Glomerular visceral epithelial cell (primary cell): ENCODE measurements at regions not wholly inside any gene's neighbourhood (a gene's known extent, or its start where the extent isn't known, plus 50 kb on each side); places are given as distances from the start of the nearest gene placed in this dataset.

Experiments
- DNase-seq: peaks from one replicate; pipeline ENCODE4 v3.0.0-alpha.2; 2016; ENCODE audit errors: extremely low spot score

DNA sequence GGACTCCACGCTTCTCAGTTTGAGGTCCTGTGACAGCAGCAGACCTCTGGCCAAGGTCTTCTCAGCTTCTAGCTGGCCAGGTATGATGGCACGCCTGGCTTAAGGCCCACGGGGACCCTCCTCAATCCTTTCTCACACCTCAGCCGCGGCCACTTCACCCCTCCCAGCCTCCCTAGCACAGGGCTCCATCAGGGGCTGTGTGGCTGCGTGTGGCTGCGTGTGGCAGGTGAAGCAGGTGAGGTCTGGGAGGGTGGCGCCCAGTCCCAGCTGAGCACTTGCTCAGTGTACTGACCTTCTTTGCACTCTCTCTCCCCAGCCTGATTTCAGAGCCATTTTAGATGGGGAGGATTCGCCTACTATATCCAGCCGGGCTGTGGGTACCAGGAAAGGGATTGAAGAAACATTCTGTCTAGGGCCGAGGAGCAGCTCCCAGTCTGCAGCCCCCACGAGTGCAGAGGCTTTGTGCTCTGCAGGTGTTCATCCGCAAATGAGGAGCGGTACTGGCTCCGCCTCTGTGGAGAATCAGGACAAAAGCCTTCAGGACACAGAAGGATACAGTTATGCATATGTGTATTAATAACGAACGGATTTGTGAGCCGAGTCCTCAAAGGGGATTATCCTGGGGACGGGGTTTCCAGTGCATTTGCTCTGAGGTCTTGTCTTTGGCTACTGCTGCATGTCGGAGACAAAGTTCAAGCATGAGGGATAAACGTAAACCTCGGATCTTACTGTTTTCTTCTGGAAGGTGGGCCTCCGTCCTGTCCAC lies 236.9 kb upstream of the RAB6C start:
- DNase-seq, result no peak

DNA sequence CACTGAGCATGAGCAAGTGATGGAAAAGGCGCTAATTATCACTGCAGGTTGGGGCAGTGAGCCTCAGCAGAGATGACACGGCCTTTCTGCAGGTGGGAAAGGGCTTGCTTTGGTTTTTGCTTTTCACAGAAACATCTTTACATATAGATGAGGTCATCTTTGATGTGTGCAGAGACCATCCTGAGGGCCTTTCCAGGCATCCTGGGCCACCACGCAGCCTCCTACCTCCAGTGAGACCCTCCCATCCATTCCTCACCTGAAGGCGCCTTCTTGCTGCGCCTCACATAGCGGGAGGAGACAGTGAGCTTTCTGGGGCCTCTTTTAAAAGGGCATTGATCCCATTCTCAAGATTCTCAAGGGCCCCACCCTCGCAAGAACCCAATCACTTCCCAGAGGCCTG lies 235.3 kb upstream of the RAB6C start:
- no peak for DNase-seq

DNA sequence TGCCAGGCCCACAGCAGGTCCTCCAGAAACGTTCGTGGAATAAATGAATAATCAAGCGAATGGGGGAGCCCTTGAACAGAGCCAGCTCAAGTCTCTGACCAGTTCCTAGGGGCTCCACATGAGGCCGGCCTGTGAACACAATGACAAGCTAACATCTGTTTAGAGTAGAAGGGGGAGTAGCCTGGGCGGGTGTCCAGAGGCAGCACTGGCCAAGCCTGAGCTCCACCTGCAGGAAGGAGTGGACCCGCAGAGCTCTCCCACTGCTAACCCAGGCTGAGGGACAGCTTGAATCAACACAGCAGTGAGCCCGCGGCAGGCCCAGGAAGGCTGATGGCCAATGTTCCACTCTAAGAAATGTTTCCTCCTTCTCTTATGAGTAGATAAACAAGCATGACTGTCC lies 234.8 kb upstream of the RAB6C start:
- DNase-seq, result no peak

DNA sequence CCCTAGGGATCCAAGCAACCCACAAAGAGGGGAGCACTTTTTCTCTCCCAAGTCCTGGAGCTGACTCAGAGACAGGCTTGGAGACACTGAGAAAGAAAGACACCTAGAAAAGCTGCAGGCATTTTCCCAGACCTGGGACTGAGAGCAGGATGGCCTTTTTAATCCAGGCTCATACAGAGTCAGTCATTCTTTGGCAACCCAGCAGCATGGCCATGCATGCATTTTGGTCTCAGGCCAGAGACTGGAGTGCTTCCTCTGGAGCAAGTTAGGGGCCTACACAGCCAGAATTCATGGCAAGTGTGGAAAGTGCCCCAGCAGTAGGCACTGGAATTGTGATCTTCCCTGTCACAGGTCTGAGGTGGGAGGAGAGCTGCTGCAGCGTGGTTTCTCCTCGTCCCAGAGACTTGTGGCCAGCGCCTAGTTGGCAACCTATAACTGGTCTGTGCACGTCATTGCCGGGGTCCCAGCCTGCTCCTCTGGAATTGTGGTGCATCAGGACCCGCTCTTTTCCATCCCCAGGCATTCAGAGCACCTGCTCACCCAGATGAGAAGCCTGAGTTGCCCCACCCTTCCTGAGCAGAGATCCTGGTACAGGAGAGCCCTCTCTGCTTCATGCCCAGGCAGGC lies 231.9 kb upstream of the RAB6C start:
- DNase-seq, result no peak

DNA sequence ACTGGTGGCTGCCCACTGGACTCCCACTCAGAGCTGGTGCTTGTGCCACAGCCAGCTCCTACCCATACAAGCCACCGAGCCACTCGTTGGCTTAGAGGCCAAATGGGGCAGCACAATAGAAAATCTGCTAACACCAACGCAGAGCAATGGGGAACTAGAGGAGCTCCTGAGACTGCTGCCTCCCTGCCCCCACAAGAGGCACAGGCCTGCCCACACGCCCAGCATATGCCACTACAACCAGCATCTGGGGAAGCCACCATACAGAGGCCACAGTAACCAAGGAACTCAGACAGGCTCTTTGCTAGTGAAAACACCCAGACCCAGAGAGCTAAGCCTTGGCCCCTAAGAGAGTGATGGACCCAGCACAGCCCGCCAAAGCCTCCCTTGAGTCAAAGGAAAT lies 231.2 kb upstream of the RAB6C start:
- no peak for DNase-seq

DNA sequence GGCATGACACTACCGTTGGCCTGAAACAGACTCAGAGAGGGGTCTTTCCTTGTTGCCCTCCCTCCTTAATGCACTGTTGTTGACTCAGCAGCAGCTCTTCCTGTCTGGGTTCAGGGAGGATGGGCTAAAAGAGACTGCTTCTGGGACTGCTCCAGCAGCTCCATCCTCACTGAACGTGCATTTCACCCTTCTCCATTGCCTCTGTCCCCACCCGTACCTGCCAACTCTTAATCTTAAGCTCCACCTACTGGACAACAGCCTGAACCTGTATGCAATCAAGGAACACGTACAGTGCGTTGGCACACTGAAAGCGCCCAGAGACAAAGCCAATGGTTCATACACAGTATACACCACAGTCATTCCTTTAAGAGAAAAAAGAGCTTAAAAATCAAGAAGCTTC lies 230.8 kb upstream of the RAB6C start:
- no peak for DNase-seq

DNA sequence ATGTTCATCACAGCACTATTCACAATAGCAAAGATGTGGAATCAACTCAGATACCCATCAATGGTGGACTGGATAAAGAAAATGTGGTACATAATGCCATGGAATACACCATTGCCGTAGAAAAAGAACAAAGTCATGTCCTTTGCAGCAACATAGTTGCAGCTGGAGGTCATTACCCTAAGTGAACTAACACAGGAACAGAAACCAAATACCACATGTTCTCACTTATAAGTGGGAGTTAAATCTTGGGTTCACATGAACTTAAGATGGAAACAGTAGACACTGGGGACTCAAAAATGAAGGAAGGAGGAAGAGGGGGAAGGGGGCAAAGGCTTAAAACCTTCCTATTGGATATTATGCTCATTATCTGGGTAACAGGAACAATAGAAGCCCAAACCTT lies 228.1 kb upstream of the RAB6C start:
- no peak for DNase-seq

DNA sequence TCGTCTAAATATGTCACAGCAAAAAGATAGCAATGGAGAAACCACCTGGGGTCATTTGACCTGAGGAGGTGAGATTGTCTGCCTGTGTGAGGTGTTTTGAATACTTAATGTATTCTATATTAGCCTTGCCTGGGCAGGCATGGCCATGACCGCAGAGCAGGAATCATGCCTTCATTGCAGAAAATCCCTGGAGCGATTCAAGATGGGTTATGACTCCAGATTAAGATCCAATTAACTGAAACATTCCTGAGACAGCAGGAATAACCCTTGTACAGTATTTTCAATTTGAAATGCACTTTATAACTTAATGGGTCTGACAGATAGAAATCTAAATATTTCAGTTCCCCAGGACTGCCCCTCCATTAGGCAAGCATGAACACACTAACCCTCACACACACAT lies 227.3 kb upstream of the RAB6C start:
- DNase-seq, result no peak

DNA sequence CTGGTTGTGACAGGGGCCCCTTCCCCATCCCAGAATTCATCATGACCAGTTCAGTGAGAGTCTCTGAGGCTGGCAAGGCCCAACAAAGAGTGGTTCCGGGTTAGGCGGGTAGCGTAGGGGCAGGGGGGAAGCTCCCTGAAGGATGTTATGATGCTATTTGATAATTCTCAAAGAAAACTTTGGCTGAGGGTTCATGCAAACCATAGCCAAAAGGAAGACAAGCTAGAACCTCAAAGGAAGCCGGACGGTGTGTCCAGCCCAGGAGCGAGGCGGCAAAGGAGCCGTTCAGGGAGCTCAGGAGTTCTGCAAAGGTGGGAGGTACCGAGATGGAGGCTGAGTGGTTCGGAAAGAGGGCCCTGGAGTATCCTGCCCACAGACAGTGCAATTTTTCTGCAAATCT lies 226.8 kb upstream of the RAB6C start:
- no peak for DNase-seq

DNA sequence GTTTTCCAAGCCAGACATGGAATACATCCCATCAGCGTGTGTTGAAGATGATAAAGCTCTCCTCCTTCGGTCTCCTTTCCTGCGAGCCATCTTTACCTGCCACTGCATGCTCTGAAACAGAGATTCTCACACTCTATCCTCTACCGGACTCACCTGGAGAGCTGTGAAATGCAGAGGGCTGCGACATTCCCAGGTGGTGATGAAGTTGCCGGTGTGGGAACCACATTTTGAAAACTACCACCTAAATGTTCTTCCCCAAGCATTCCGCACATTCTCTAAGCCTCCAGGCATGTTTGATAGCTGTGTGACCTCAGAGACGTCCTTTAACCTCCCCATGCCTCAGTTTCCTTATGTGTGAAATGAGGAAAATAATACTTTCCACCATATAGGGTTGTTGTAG lies 226.2 kb upstream of the RAB6C start:
- no peak for DNase-seq

DNA sequence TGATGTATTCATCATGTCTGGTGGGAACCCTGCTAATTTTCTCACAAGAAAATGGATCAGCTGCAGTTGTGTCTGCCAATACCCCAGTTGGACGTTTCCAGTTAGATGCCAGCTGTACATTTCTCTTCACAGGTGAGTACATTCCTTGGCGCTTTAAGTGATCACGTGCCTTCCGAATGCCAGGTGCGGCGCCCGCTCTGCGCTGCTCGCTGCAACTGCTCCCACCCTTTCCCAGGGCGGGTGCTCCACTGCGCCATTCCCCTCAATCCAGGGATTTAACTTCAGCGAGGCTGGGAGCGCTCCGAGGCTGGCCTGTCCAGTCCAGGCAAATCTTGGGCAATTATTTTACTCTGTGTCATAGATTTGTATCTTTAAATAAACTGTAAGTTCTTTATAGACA lies 225.0 kb upstream of the RAB6C start:
- DNase-seq, result no peak

DNA sequence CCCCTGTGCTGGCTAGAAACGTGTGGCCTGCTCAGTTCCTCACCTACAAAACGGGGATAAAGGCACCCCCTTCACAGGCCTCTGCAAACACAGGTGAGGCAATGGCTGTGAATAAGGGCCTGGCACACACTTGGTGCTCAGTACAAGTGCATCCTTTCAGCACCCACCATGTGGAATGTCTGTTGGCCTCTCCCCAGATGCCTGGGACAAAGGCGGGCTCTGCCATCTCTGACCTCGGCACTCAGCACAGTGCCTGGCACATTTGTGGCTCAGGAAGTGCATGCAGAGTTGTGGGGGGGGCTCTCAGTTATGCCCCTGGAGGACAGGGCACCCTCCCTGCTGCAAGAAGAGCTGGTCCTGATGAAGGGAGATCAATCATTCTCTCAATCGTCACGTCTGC lies 224.6 kb upstream of the RAB6C start:
- DNase-seq, result no peak

DNA sequence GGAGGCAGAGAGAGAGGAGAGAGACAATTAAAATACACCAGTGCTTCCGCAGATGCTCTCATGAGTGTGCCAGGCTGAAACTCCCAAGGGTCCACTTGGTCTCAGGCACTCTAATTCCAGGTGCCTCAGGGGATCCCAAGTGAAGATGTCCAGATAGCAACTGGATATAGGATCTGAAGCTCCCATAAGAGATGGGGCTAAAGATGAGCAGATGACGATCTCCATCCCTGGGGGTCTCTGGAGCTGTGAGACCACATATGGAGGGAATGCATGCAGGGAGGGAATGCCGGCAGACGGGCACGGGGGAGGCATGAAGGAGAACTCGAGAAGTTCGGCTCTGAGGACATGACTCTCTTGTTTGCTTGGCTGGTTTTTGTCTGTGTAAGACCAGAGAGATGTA lies 223.7 kb upstream of the RAB6C start:
- DNase-seq, result no peak

DNA sequence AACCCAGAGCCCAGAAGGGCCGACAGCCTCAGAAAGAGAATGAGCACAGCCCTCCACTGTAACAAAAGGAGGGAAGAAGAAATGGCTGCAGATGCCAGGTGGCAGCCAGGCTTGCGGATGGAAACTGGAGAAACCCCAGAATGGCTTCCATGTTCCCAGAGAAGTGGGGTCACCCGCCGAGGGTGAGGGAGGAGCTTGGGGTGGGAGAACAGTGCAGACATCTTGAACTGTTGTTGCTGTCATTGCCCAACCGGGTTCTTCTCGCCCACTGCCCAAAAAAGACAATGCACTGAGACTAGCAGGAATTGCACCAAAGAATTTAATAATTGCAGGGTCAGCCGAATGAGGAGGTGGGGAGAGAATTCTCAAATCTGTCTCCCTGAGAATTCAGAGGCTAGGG lies 223.2 kb upstream of the RAB6C start:
- DNase-seq, result no peak

DNA sequence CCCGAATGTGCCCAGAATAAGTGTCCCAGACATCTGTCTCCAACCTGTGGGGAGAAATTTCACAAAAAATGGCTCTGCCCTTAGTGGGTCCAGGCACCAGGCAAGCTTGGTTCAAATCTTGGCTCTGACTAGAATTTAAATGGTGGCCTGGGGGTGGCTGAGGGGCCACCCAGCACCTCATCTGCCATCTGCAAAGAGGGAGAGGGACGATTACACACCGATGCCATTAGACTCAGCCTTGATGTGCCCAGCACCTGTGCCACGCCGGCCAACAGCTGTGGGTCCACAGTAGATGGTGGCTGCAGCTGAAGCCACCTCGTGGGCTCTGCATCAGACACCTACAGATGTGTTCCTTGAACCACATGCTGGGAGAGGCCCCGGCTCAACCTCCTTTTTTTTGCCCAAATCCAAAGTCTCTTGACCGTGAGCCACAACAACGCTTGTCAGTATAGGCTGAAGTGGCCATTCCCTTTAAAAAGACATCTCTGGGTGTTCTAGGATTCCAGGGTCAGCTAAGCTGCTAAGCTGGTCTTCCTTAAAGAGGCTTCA lies 222.0 kb upstream of the RAB6C start:
- no peak for DNase-seq

DNA sequence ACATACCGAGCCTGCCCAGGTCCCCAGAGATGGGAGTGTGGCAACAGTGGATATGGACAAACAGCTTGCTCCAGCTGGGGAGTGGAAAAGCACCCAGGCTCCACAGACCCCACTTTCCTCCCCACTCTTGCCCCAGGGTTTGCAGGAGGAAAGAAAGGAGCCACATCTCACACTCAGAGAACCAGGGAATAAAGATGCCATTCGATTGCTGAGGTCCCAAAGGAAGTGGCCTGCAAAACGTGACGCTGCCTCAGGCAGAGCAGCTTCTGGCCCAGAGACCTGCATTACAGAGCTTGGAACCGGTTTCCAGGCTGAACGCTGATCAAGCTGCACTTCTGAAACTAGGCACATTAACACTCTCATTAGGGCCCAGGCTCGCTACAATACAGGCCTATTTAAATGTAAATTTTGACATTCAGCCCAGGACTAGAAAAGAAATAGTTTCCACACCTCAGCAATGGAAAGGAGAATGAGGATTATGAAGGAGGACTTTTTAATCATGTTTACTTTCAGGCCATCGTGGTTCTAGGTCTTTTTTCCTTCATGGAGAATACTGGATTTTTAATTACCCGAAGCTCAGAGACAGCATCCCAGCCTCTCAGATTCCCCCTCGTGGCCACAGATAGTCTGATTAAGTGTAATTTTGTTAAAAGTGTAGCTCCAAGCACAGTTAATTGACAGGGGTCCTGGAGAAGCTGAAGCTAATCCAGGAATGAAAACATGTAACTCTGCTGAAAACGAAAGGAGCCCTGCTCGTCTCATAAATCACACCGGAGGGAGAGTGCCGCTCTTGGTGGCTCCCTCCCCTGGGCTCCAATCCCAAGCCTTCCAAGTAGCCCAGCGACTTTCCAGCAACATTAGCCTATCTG lies 221.3 kb upstream of the RAB6C start:
- no peak for DNase-seq

DNA sequence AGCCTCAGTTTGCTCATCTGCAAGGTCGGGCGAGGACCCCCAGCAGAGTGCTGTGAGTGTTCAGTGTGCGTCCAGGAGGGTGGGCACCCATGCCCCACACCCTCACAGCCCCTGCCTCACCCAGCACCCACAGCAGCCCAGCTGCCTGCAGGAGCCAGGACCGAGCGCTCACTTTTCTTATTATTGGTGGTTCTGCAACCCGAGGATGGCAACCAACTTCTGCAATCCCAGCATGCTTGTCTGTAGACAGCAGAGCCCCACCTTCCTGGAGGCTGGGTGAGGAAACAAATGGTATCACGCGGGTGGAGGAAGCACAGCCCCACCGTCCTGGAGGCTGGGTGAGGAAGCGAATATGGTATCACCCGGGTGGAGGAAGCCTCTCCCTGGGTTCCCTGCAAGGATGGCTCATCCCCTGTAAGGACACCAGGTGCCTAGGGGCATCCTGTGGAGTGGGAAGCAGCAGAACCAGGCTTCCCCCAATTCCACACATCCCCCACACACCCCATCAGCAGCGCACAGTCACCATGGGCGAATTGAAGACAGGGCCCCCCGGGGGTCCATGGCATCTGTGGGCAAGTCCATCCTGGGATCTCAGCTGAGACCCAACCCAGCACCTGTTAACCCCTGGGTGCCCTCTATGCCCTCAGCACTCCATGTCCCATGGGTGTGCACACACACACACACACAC lies 220.5 kb upstream of the RAB6C start:
- no peak for DNase-seq

DNA sequence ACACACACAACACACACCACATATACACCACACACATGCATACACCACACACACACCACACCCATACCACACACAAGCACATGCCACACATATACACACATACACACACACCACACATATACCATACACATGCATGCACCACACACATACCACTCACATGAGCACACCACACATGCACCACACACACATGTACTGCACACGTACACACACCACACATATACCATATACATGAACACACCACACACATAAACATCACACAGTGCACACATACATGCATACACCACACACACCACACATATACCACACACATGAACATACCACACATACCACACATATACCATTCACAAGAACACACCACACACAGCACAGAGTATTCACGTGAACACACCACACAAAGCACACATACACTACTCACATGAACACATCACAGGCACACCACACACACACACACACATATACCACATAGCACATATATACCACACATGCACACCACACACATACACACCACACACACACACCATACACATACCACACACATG lies 219.9 kb upstream of the RAB6C start:
- DNase-seq, result no peak

DNA sequence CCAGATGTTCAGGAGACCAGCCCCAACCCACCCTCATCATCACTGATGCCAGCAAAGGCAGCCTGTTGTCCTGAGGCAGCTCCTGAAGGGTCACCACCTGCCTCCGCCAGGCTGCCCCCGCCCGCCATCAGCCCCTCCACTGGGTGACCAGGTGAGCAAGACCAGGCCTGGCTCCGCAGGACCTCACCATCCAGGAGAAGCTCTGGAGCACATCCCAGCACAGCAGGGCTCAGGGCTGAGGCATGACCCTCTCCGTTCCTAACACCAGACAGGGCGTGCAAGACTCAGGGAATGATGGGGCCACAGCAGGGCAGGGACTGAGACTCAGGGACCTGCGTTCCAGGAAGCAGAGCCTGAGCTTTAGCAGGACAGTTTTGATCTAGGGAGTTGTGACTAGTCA lies 218.8 kb upstream of the RAB6C start:
- DNase-seq, result no peak

DNA sequence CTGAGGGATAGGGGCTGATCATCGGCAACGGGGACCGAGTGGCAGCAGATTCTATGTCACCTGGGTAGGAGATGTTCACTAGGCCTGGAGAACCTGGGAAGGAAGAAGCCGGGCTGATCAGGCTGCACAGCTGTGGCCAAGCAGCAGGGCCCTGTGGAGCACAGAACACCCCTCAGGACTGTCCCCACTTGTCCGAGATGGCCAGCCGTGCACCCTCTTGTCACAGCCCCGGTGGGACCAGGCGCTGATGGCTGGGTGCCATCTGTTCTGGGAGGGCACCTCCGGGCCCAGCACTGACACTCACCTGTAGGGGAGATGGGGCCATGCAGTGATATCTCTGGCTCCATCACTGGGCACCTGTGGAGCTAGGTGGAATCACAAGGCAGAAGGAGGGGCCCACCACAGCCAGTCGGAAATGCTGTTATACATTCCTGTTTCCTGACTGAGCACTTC lies 217.9 kb upstream of the RAB6C start:
- no peak for DNase-seq

DNA sequence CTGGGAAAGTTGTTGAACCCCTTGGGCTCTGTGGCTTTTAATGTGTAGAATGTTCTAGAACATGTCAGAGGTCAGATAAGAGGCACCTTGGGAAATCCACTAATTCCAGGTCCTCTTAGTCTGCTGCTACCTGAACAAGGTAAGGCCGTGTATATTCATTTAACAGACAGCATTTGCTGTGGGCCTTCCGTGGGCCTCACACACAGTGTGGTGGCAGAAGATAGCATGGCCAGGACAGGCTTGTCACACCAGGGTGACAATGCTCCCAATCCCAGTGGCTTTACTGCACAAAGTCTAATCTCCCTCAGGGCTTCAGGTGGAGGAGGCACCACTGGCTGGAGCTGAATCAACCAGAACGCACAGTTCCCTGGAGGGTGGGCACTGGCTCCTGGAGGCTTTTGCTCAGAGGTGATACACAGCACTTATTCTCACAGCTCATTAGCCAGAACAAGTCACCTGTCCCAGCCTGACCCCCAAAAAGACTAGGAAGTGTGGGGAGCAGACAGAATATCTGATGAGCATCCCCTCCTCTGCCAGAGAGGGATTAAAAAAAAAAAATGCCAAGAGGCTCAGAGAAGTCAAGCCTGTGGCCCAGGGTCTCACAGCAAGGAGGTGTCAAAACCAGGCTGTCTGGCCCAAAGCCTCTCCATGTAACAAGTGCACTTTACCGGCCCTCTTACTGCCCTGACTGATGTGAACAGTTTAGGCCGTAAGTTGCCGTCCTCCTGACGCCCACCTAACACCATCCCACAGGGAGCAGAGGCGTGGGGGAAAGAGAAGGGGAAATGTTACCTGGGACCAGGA lies 216.9 kb upstream of the RAB6C start:
- no peak for DNase-seq
